HG03280 (cell line): ENCODE measurements at regions not wholly inside any gene's neighbourhood (a gene's known extent, or its start where the extent isn't known, plus 50 kb on each side); places are given as distances from the start of the nearest gene placed in this dataset.

Source experiments
- ATAC-seq: cut with Tn5 transposase; IDR thresholded peaks from one replicate; pipeline ENCODE4 v1.9.1; 2021; ENCODE audit warnings: mild to moderate bottlenecking, moderate library complexity; ENCODE audit not compliant: unreplicated experiment

DNA sequence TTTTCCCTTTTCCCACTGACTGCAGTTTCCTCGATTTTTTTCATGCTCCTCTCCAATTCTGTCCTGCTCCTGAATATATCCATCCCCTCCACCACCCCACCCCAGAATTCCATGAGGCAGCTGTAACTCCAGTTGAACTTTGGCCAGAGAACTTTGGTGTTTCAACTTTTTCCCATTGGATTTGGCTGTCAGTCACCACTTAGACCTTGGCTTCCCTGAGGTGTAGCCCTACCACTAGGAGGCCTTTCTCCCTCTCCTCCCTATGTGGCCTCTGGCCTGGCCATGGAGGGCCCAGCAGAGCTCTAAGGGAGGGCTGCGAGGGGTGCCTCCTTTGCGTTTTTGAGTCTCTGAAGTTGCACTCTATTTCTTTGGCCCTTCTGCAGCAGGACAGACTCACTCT is 261.3 kb downstream of the PIK3R1 start:
- no peak for ATAC-seq

DNA sequence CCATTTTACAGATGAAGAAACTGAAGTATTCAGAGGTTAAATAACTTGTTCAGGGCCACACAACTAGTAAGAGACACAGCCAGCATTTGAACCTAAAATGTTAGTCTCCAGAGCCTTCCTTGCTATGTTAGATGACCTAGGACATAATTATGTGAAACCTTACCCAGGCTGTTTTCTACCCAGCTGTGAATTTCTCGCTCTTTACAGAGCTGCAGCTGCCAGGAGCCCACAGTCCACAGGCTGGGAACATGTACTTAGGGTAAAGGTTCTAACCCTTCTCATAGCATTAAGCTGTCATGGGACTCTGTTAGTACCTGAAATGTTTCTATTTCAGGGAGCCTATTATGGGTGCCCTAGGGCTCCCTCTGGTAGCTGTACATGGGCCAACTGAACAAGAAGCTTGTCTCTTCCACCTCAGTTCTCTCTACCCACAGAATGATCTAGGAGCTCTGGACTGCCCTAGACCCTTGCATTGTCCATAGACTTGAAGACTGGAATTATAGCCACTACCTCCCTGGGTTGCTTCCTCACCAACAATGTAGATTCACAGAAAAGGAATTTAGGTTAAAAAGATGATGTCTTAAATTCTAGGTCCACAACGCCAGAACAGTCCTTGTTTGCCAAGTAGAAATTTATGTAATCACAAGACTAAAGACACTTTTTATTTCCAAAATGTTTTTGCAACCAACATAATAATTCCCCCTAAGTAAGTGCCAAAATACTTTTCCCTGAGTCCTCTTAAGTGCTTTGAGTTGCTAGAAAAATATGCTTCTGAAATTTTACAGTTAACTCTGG is 262.9 kb downstream of the PIK3R1 start:
- ATAC-seq: no peak

GRCh38 chr5:68479524-68479923 is 264.0 kb downstream of the PIK3R1 start:
- no peak for ATAC-seq

DNA sequence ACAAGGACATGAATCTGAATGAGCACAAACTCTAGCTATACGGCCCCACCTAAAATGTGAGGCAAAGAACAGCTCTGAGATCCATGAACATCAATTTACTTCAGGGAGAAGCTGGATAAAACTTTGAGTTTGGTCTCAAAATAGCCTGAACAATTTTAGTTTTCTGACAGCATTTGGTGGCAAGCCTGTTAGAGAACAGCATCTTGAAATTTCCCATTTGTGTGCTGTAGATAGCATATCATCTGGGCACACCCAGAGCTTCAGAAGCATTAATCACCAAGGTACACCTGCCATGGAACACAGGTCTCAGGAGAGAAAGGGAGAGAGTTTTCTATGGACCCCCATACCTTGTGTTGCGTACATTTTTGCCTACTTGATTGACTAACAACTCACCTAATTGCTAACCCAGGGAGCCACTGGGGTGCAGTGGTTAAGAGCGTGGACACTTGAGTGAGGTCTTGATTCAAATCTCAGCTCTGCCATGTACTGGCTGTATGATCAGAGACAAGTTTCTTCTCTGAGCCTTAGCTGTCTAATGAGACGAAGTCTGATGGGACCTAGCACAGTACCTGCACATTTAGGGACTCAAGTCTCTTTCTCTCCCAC is 264.9 kb downstream of the PIK3R1 start:
- no peak for ATAC-seq

GRCh38 chr5:68482199-68482598 is 266.6 kb downstream of the PIK3R1 start:
- no peak for ATAC-seq

DNA sequence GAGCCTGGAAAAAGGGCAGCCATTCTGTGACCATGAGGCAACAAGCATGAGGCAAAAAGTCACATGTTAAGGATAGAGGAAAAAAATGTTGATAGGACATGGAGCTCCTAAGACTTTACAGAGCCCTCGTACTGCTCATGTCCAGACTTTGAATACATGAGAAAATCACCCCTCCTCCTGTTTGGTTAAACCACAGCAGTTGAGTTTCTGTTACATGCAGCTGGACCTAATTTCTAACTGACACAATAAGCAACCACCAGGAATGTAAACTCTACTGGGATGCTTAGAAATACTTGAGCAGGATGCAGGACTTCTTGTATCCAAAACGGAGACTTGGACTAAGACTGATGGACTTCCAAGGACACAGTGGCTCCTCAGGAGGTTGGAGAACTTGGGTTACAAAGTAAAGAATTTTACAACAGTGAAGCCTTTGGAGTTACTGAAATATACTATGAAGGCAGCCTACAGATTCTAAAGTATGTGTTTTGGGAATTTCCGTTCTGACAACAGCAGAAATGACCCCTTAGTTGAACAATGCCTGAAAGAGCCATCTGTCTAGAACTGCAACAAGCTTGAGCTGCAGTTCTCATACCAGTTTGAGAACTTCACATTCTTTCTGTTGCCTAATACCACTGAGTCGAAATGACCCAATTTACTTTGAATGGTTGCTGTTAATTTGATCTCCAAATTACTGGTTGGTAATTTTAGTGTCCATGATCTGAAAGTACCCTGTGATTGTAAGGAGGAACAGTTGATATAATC is 268.9 kb downstream of the PIK3R1 start:
- ATAC-seq: no peak

- ATAC-seq: no peak
These were observed 274.0 kb downstream of the PIK3R1 start for GRCh38 chr5:68489556-68489955.

GRCh38 chr5:68490406-68490805 is 274.9 kb downstream of the PIK3R1 start:
- no peak for ATAC-seq

DNA sequence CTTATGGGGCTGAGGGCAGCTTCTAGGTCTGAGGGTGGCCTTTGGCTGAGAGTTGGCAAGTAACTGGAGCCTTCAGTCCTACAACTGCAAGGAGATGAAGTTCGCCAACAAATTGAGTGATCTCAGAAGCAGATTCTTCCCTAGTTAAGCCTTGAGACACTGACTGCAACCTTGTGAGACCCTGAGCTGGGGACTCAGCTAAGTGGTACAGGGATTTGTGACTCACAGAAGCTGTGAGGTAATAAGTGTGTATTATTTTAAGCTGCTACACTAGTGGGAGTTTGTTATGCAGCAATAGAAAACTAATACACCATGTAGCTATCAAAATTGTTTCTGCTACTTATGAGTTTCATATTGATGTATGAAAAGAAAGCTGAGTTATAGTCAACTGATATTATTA is 279.2 kb downstream of the PIK3R1 start:
- ATAC-seq: no peak

GRCh38 chr5:68499987-68500386 is 284.4 kb downstream of the PIK3R1 start:
- no peak for ATAC-seq

DNA sequence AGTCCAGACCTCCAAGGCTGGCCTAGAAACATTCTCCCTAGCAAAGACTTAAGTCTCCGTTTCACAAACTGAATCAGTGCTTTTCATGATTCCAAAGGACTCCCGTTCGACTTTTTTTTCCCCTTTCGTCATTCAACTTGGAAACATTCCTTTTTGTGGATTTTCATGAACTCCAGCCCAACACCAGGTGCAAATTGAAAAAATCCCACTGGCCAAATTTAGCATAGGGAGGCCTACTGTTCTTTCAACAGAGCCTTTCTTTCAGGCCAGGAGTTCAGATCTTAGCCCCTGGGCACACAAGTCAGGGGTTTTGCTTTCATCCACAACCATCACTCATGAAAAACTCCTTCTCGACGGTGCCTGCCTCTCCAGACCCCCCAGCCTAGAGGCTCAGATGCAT is 285.3 kb downstream of the PIK3R1 start:
- ATAC-seq: no peak

DNA sequence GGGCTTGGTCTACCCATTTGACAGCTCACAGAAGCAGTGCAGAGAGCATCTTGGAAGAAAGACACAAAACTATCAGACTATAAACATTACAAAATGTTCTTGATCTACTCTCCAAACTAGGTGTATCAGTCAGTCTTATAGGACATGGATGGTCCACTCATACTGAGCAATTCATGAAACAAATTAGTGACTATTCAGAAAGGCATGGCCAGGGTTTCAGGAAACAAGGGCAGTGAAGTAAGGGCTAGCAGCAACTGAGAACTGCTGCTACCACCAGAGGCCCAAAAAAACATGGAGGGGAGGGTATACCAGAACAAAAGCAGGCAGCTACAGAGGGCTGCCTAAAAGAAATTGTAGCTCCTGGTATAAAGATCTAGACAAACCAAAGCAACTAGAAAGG is 287.0 kb downstream of the PIK3R1 start:
- no peak for ATAC-seq

DNA sequence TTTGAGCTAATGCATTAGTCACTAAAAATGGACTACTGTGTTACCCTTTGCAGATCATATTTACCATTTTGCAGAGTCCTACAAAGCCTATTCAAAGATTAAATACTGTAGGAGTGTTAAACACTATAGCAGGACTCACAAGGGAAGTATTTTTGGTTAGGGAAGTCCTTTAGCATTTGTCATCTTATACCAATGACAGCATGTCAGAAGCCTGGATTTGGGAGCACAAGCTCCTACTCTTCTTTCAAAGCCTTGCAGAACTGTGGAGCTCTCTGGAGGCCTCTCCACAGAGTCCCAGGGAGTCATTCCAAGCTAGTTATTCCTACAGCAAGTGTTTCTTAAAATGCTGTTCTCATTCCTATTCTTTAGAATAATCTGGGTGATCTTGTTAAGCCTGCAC is 288.8 kb downstream of the PIK3R1 start:
- ATAC-seq: no peak

GRCh38 chr5:68505917-68506860 is 290.6 kb downstream of the PIK3R1 start:
- ATAC-seq: no peak

DNA sequence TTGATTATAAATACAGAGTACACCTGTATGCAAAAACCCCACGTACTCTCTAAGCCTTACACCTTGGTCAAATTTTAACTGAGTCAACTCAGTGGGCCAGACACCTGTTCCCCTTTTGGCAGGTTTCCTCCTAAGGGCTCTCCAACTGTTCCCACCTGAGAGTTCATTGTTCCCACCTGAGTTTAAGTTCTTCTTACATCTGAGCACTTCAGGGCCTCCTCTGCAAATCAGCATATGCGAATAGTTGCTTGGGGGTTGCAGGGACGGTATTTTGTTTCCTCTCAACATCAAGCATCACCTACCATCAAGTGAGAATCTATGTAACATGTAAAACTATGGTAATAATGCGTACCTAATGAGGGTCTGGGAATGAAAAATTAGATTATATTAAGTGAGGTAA is 300.0 kb downstream of the PIK3R1 start:
- no peak for ATAC-seq

DNA sequence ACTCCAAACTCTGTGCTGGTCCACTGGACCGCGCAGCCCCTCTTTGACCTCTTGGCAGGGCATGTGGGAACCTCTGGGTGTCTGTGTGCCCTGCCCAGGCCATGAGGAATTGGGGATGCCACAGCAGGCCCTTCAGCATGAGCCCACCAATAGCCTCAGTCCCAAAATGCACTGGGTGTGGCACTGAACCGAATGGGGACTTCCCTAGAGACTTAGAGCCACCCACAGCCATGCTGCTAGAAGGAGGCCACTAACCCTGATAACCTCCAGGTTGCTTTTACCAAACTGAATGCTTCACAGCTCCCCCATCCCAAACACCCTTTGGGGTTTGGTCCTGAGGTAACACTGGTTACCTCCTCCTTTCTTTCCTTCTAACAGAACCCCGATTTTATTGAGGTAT is 302.7 kb downstream of the PIK3R1 start:
- ATAC-seq: no peak

DNA sequence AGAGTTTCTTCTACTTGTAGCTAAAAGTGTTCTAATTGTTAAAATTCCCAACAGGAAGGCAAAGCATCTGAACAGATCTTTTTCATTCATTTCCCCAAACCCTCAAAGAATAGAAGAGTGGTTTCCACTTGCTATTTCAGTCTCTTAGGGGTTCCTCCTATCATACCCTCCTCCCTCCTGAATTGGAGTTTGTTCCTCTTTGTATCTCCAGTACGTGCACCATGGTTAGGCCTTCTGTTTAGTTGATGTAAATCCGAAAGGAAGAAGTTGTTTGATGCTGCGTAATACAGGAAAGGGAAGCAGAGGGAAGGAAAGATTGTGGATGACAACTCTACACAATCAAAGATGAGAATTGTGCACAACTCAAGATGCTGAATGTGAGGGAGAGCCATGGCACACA is 303.6 kb downstream of the PIK3R1 start:
- no peak for ATAC-seq

GRCh38 chr5:68521776-68522175 is 306.2 kb downstream of the PIK3R1 start:
- ATAC-seq: no peak

GRCh38 chr5:68522863-68523262 is 307.3 kb downstream of the PIK3R1 start:
- ATAC-seq: no peak

DNA sequence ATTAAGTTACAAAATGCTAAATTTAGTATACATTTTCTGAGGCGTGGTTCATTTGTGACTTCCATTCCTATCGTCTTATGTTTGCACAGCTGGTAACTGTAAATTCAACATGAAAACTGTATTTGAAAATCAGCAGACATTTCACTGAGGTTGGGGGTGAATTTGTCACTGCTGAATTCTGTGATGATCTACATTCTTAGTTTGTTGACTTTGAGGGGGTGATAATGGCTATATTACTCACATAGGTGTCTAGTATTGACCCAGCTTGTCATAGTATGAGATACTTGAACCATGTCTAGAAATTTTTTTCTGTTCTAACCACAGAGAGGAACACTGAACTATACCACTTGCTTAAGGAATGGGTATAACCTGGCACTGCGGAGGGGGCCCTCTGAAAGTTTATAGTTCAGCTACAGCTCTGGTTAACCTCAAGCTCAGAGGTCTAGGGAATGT is 313.3 kb downstream of the PIK3R1 start:
- ATAC-seq: no peak

- ATAC-seq: no peak
These were observed 314.0 kb downstream of the PIK3R1 start for GRCh38 chr5:68529581-68529980.
